Activated naive CD4-positive, alpha-beta T cell treated with anti-CD3 and anti-CD28 coated beads, Interleukin-2, amount 50 U/mL, for 72 hours (primary cell): ENCODE measurements at regions not wholly inside any gene's neighbourhood (a gene's known extent, or its start where the extent isn't known, plus 50 kb on each side); places are given as distances from the start of the nearest gene placed in this dataset.
A peak's percentile ranks its signal among the peaks of the same experiment; 100 is the strongest.

Experiments
- ATAC-seq, 2 donors: fragments of 150-1000 bp; cut with Tn5 transposase; 2 replicates each; pipeline ENCODE4 v1.10.0; 2021; ENCODE audit warnings: mild to moderate bottlenecking in 2 of 2, moderate library complexity in 2 of 2
- DNase-seq, 2 donors: peaks; one replicate each; pipeline ENCODE4 v3.0.0; 2021 to 2022; ENCODE audit warnings: low spot score in 2 of 2
- H3K27ac Mint-ChIP-seq, 2 donors: one replicate each; pipeline ENCODE4 v1.8.0; 2022; ENCODE audit warnings: mild to moderate bottlenecking in 2 of 2, mixed read lengths in 2 of 2
- H3K36me3 Mint-ChIP-seq, 2 donors: one replicate each; pipeline ENCODE4 v1.8.0; 2022; ENCODE audit warnings: mixed read lengths in 2 of 2
- H3K9me3 Mint-ChIP-seq, 2 donors: one replicate each; pipeline ENCODE4 v1.8.0; 2022; ENCODE audit warnings: mixed read lengths in 2 of 2

DNA sequence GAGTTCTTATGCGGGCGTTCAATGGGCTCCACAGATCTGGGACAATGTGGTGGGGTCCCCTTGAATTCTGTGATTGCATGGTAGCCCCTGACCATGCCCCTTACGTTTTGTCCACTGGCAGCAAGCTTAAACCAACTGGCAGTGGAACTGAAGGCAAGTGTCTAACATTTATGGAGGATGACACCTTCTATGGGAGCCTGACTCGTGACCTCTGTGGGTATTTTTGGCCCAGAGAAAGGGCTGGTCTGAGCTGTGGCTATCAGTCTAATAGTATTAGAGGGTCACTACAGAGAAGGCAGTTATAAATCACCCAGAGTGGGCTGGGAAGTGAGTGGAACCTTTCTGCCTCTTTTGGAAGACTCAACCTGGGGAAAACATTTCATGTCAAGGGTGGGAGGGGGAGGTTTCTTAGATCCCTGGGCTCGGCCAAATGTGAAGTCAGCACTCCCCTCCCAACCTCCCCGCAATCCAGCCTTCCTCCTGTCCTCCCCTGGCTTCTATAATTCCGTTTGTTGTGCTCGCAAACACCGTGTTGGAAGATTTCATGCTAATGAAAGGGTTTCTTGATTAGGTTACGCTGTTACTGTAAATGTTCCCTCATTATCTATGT, 322.7 kb downstream of the RPS24 start:
- no peak for ATAC-seq

DNA sequence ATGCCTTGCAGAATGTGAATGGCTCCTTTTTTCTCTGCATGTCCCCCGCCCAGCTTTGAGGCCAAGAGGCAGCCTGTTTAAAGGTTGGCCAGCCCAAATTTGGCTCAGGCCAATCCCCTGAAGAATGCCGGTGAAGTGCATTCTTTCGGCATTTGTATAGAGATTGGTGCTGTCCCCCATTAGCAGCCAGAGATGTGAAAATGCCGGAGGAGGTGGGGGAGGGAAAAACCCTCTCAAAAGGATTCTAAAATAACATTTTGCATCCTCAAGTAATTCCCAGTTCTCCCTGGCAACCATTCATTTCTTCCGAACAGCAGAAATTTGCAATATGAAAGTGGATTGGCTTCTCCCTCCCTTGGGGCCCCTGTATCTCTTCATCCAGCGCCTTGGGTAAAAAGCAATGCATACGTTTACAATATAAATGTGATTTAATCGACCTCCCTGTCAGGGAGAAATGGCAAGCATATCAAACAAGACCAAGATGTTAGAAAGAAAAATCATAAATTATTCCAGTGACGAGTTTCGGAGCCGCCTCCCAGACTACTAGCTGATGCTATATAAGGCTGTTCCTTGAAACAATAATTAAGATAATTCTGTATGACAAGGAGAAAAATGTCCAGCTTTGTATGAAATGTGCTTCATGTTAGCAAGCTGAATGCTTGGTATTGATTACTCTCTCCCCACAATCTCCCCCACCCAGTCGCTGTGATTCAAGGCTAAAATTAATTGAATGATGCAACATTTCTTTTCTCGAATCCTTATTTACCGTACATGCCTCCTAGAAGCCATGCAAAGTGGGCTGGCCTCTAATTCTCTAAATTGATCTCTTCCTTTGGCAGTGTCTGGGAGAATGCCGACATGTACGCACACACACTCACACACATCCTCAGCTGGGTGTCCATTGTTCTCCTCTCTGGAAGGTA, 323.7 kb downstream of the RPS24 start:
- DNase-seq (no peak), ATAC-seq (no peak)
- H3K36me3 Mint-ChIP-seq = peaks cover 7% of the 10 kb centered on the region in 2 donors
- H3K27ac Mint-ChIP-seq = no peak overlapping the region
- H3K9me3 Mint-ChIP-seq = peaks cover 4 to 8% of the 10 kb centered on the region in 2 donors

More for the DNA sequence above, 322.7 kb downstream of the RPS24 start:
- no peak overlapping the region for H3K27ac Mint-ChIP-seq
- H3K36me3 Mint-ChIP-seq = no peaks in the 10 kb centered on the region
- H3K9me3 Mint-ChIP-seq = no peaks in the 10 kb centered on the region
- DNase-seq = no peak

DNA sequence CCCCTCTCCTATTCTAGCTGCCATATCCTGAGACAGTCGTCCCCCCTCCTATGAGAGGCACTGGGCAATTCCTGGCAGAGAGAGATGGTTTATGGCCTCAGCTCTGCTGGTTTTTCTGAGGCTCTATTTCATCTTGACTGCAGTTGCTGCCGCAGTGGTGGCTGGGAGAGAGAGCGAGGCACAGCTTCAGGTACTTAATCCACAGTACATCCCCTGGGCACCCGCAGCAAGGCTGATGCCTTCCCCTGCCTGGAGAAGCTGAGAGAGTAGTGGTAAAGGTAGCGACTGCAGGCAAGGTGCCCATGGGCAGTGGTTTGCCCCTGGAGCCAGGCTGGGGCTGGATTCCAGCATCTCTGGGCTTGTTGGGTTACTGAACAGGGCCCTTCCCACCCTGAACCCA, 324.7 kb downstream of the RPS24 start:
- no peak for ATAC-seq
- Mint-ChIP-seq H3K36me3 (peaks cover 11 to 17% of the 10 kb centered on the region in 2 donors), H3K9me3 (peaks cover 6 to 14% of the 10 kb centered on the region in 2 donors), H3K27ac (peak overlapping the region in 1 of 2 donors; percentile 74)
- DNase-seq = peak in 1 of 2 donors; percentile 46

DNA sequence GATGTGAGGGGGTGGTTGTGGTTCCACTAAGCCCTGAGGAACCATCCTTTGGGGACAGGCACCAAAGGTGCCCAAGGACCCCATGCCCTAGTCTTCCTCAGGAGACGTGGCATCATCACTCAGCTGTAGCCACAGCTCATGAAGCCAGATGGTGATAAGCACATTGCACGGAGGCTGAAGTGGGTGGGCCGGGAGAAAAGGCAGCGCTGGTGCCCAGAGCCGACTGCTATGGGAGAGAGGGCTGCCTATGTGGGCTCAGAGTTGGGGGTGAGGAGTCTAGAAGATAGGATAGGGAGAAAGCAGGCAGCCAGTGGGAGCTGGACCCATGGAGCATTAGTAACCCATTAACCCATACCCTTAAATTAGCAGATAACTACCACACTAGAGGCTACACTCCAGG, 325.3 kb downstream of the RPS24 start:
- ATAC-seq (no peak), DNase-seq (peak in 1 of 2 donors; percentile 13)
- Mint-ChIP-seq H3K9me3 (peaks cover 6 to 16% of the 10 kb centered on the region in 2 donors), H3K27ac (peak overlapping the region in 1 of 2 donors; percentile 66), H3K36me3 (peaks cover 11 to 17% of the 10 kb centered on the region in 2 donors)

DNA sequence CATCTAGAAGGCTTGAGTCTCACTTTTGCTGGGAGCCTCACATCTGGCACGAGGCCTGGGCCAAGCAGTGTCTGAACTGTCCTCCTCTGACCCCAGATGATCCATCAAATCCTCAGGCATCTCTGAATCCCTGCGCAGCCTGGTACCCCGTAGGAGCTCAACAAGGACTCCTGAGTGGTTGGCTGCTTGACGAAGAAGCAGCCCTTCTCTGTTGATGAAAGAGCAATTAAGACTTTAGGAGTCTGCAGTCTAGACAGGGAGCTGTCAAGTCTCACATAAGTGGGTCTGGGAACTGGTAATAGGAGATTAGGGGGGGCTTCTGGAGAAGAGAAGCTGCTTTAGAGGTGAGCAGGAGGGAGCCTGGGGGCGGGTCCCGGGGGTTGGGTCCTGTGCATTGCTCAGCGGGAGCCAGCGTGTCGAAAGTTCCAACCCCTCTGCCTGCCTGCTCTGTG, 326.0 kb downstream of the RPS24 start:
- DNase-seq (peak in 1 of 2 donors; percentile 37), ATAC-seq (no peak)
- Mint-ChIP-seq H3K27ac (no peak overlapping the region), H3K36me3 (peaks cover 11 to 17% of the 10 kb centered on the region in 2 donors), H3K9me3 (peaks cover 6 to 16% of the 10 kb centered on the region in 2 donors)

DNA sequence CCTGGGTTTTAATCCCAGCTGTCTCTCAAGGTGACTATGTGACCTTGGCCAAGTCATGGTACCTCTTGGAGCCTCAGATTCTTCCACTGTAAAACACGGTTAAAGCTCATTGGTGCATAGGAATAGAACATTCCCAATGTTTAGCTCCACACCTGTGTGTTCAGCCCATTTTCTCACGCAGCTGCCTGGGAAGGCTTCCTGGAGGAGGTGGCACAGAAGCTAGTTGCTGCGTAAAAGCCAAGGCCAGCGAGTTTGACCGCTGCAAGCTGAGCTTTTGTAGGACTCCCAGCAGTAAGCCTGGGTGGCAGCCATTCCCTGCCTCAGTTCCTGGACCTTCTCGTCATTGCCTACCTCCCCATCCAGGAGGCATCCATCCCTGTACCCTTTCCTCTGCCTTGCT, 326.6 kb downstream of the RPS24 start:
- Mint-ChIP-seq H3K27ac (no peak overlapping the region), H3K36me3 (peaks cover 11 to 17% of the 10 kb centered on the region in 2 donors)

DNA sequence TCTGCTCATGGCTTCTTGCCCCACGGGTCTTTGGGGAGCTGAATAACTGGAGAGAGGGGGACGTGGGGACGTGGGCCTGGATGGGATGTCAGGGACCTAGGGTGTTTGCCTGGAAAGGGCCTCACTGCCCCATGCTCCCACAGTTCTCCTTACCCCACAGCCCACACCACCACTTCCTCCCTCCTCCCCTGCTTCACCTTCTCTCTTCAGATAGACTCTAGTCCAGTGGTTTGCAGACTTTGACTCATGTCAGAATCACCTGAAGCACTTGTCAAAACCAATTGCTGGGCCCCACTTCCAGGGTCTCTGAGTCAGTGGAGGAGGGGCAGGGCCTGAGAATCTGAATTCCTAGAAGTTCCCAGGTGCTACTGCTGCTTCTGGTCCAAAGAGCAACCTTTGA, 327.4 kb downstream of the RPS24 start:
- DNase-seq = peak in 1 of 2 donors; percentile 41
- ATAC-seq = peak in 1 of 2 donors; percentile 71
- Mint-ChIP-seq H3K36me3 (peaks cover 11 to 17% of the 10 kb centered on the region in 2 donors), H3K27ac (no peak overlapping the region), H3K9me3 (peaks cover 6 to 16% of the 10 kb centered on the region in 2 donors)

More for the DNA sequence above, 326.6 kb downstream of the RPS24 start:
- no peak for ATAC-seq
- DNase-seq = peak in 1 of 2 donors; percentile 9
- H3K9me3 Mint-ChIP-seq = peaks cover 6 to 16% of the 10 kb centered on the region in 2 donors

DNA sequence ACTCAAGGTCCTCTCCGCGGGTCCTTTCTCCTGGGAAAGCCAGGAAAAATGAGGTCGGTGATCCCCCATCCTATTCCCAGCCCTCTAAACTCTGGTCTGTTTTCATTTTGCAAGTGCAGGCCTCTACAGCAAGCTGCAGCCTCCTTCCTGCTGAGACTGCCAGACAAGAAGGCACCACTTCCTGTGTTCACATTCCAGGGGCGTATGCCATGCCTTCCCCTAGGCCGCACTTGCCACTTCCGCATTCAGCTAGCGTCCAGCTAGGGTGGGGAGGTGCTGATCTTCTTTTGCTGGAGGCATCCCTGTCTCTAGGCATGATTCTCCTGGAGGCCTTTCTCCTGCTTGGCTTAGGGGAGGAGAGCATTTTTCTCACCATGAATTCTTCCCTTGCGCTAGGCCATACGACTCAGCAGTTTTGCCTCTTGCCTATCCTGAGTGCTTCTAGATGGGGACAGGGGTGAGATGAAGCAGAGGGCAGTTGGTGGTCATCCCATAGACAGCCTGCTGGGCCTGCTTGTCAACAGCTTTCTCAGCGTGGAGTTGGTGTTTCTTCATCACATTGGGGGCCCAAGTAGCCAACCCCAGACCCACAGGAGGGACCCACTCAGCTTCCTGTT, 328.9 kb downstream of the RPS24 start:
- ATAC-seq (peak in 1 of 2 donors; percentile 62), DNase-seq (peak in 1 of 2 donors; percentile 4)
- Mint-ChIP-seq H3K36me3 (peaks cover 11 to 17% of the 10 kb centered on the region in 2 donors), H3K9me3 (peaks cover 6 to 16% of the 10 kb centered on the region in 2 donors), H3K27ac (peak overlapping the region; percentile 79 to 81)

DNA sequence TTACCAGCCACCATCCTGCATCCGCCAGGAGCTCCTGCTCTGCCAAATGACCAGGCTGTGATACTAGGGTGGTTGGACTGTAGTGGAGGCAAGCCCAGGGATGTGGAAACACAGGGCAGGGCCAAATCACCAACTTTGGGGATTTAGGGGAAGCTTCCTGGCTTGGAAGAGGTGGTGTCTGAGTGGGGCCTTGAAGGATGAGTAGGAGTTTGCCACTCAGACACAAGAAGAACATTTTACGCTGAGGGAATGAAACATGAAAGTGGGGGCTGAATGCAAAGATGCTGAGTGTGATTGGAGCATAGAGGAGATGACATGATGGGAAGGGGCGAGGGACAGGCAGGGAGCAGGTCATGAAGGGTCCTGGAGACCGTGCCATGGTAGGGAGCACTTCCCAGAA, 329.5 kb downstream of the RPS24 start:
- H3K9me3 Mint-ChIP-seq = peaks cover 6 to 16% of the 10 kb centered on the region in 2 donors
- ATAC-seq = no peak
- H3K27ac Mint-ChIP-seq = peak overlapping the region; percentile 68 to 79
- DNase-seq = no peak
- H3K36me3 Mint-ChIP-seq = peaks cover 11 to 17% of the 10 kb centered on the region in 2 donors

DNA sequence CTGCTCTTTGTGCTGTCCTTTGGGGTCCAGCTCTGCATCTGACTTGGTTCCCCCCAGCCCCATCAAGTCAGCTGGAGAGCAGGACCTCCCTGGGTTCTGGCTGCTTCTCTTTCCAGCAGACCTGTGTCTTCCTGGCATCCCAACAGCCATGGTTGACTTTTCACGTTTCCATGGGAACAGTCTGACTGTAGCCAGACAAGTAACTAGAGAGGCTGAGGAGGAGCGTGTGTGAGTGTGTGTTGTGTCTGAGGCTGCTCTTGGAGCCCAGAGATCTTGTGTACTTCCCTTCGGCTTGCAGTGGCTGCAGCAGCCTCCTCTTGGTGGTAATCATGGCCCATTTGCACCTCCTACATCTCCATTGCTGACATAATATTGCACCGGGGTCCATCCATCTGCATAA, 332.0 kb downstream of the RPS24 start:
- Mint-ChIP-seq H3K27ac (no peak overlapping the region), H3K36me3 (peaks cover 11 to 17% of the 10 kb centered on the region in 2 donors), H3K9me3 (peaks cover 6 to 16% of the 10 kb centered on the region in 2 donors)
- ATAC-seq (no peak), DNase-seq (no peak)

DNA sequence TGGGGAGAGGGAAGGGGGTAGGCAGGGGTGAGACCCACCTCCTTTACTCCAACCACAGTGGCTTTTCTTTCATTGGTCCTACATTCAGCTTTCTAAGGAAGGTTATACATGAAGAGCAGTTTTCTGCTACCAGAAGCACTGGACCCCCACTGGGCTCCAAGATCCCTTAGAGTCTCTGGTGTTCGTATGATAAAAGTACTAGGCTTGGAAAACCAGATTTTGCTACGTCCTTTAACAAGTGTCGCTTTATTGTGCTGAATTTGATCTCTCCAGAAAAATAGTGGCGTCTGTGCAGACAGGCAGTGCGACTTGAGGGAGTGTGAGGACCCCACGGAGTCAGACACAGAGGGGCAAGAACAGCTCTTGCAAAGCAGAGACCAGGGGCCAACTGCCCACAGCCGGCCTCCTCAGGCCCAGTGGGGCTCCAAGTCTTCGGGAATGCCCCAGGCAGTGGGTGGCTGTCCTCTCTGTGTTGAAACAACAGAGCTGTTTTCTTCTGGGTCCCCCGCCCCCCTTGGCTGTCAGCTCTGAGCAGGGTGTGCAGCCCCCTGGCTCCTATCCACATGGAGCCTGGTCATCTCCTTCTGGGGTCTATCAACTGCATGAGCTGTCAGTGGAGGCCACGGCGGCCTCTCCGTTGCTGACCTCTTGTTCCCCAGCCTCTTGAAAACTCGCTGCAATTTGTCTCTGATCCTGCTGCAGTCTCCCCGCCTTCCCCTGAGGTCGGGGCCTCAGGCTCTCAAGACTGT, 333.2 kb downstream of the RPS24 start:
- Mint-ChIP-seq H3K27ac (no peak overlapping the region), H3K36me3 (peaks cover 9 to 15% of the 10 kb centered on the region in 2 donors), H3K9me3 (peaks cover 6 to 14% of the 10 kb centered on the region in 2 donors)
- DNase-seq = no peak
- no peak for ATAC-seq

DNA sequence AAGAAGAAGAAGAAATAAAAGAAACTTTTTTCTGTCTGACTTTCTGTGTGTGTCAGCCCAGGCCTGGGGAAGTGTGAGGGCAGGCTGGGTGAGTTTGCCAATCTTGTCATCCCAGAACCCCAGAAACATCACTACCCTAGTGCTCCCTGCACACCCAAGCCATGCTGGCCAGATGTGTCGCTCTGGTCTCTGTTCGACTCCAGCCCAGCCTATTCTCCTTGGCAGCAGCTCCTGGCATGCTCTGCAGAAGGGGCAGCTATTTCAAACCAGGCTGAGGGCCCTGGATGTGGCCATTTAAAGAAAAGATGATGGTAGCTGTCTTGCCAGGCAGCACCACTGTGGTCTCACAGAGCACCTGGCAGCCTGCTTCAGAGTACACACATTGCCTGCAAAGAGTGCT, 334.1 kb downstream of the RPS24 start:
- no peak overlapping the region for H3K27ac Mint-ChIP-seq
- H3K9me3 Mint-ChIP-seq = peaks cover 0 to 6% of the 10 kb centered on the region in 2 donors
- no peak for ATAC-seq
- DNase-seq = no peak
- H3K36me3 Mint-ChIP-seq = peaks cover under 1 to 6% of the 10 kb centered on the region in 2 donors

DNA sequence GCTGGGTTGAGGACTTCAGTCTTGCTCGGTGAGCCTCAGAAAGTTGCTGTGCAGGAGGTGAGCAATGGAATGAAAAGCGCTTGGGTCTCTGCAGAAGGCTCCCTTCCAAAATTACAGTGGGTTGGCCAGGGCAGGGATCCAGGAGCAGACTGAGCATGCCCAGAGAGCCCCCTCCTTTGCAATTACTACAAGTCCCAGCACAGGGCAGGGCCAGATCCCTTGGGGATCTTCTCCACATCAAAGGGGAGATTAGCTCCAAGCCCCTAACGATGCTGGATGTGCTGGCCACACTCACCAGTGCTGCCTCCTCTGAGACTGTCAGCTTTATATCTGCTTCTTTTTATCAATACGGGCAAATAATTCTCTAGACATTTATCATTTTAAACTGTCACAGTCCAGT, 337.5 kb downstream of the RPS24 start:
- no peak for DNase-seq
- ATAC-seq = no peak
- Mint-ChIP-seq H3K27ac (peak overlapping the region in 1 of 2 donors; percentile 77), H3K9me3 (no peaks in the 10 kb centered on the region), H3K36me3 (no peaks in the 10 kb centered on the region)

DNA sequence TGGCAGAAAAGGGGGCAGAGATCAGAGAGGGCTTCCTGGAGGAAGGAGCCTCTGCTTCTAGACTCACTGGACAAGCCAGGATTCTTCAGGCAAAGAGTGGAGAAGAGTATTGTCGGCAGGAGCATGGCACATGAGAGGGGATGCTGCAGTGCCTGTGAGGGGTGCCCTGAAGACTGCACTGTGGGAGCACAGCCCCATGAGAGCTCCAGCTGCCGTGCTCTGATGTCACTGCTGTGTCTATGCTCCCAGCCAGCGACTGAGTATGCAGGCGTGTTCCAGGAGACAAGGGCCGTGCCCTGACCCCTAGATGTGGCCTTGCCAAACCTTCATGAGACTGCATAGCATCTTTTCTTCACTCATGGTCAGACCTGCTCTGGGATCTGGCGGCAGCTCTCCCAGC, 339.1 kb downstream of the RPS24 start:
- H3K36me3 Mint-ChIP-seq = no peaks in the 10 kb centered on the region
- DNase-seq = no peak
- ATAC-seq = no peak
- H3K27ac Mint-ChIP-seq = no peak overlapping the region
- no peaks in the 10 kb centered on the region for H3K9me3 Mint-ChIP-seq

DNA sequence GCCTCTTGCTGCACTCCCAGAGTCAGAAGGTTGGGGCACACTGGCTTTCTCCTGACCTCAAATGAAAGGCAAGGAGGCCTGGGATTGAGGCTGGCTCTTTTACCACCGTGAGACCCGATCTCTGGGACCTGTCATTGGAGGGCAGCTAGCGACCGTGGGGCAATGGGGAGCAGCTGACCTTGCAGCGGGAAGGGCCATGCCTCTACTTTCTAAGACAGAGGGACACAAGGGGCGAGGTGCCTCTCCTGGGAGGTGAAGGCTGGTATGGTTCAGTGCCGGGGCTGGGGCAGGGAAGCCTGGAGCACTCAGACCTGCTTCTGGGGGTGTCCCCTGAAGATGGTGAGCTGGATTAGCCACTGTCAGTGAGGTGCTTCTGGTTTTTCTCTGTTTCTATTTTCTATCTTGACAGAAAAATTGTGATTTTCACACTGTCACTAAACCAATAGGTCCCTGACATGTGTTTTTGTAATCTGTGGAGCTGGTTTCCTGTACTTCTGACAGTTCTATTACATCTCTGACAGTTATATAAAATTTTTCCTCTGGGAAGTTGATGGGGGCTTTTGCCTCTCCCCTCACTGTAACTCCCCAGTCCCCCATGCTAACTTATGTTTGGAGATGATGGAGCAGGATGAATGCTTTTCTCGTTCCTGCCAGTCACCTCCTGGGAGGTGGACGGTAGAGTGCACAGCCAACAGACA, 340.8 kb downstream of the RPS24 start:
- DNase-seq = no peak
- Mint-ChIP-seq H3K36me3 (no peaks in the 10 kb centered on the region), H3K27ac (peak overlapping the region in 1 of 2 donors; percentile 29), H3K9me3 (no peaks in the 10 kb centered on the region)
- no peak for ATAC-seq
